ENCODE measurements at regions not wholly inside any gene's neighbourhood (a gene's known extent, or its start where the extent isn't known, plus 50 kb on each side); places are given as distances from the start of the nearest gene placed in this dataset.
"Not testable (repeated sequence)": the region's sequence is repeated elsewhere in the genome, so short reads cannot be mapped to it uniquely, and the experiment has no call there.

GRCh38 chr12:67716817-67717216 lies 68.3 kb downstream of the DYRK2 start:
- no peak overlapping the region for H3K4me3 ChIP-seq (ENCODE audit: low read depth in 1 of 2, low read length in 2 of 2)
- H3K4me1 ChIP-seq (ENCODE audit: control insufficient read depth in 1 of 2, insufficient read depth in 2 of 2, low read length in 2 of 2), result peaks cover 12 to 19% of the 10 kb centered on the region in 2 donors
- H3K36me3 ChIP-seq (ENCODE audit: control insufficient read depth in 1 of 2, insufficient read depth in 2 of 2, low read length in 2 of 2), result no peaks in the 10 kb centered on the region
- no peaks in the 10 kb centered on the region for H3K27me3 ChIP-seq (ENCODE audit: control insufficient read depth in 1 of 2, insufficient read depth in 2 of 2, low read length in 2 of 2)
- no peak overlapping the region for H3K9ac ChIP-seq (ENCODE audit: low read depth in 1 of 2, low read length in 2 of 2)
- no peak overlapping the region for H3K27ac ChIP-seq (ENCODE audit: low read depth, low read length)
- no peaks in the 10 kb centered on the region for H3K9me3 ChIP-seq (ENCODE audit: control insufficient read depth in 1 of 2, low read length in 2 of 2)

GRCh38 chr12:67719303-67719702 lies 70.8 kb downstream of the DYRK2 start:
- peaks cover 14 to 20% of the 10 kb centered on the region in 2 donors for H3K4me1 ChIP-seq (ENCODE audit: control insufficient read depth in 1 of 2, insufficient read depth in 2 of 2, low read length in 2 of 2)
- H3K9ac ChIP-seq (ENCODE audit: low read depth in 1 of 2, low read length in 2 of 2); H3K27ac ChIP-seq (ENCODE audit: low read depth, low read length); H3K36me3 ChIP-seq (ENCODE audit: control insufficient read depth in 1 of 2, insufficient read depth in 2 of 2, low read length in 2 of 2); H3K27me3 ChIP-seq (ENCODE audit: control insufficient read depth in 1 of 2, insufficient read depth in 2 of 2, low read length in 2 of 2); H3K4me3 ChIP-seq (ENCODE audit: low read depth in 1 of 2, low read length in 2 of 2); H3K9me3 ChIP-seq (ENCODE audit: control insufficient read depth in 1 of 2, low read length in 2 of 2): not testable (repeated sequence)

GRCh38 chr12:67720351-67720856 lies 71.9 kb downstream of the DYRK2 start:
- no peak overlapping the region for H3K9ac ChIP-seq (ENCODE audit: low read depth in 1 of 2, low read length in 2 of 2)
- peaks cover 14 to 20% of the 10 kb centered on the region in 2 donors for H3K4me1 ChIP-seq (ENCODE audit: control insufficient read depth in 1 of 2, insufficient read depth in 2 of 2, low read length in 2 of 2)
- no peaks in the 10 kb centered on the region for H3K9me3 ChIP-seq (ENCODE audit: control insufficient read depth in 1 of 2, low read length in 2 of 2)
- H3K27ac ChIP-seq (ENCODE audit: low read depth, low read length), result no peak overlapping the region
- H3K36me3 ChIP-seq (ENCODE audit: control insufficient read depth in 1 of 2, insufficient read depth in 2 of 2, low read length in 2 of 2), result no peaks in the 10 kb centered on the region
- H3K4me3 ChIP-seq (ENCODE audit: low read depth in 1 of 2, low read length in 2 of 2), result no peak overlapping the region
- H3K27me3 ChIP-seq (ENCODE audit: control insufficient read depth in 1 of 2, insufficient read depth in 2 of 2, low read length in 2 of 2), result no peaks in the 10 kb centered on the region

GRCh38 chr12:67721248-67721647 lies 72.7 kb downstream of the DYRK2 start:
- Histone ChIP-seq H3K4me1 (ENCODE audit: control insufficient read depth in 1 of 2, insufficient read depth in 2 of 2, low read length in 2 of 2) (peaks cover 14 to 20% of the 10 kb centered on the region in 2 donors), H3K9ac (ENCODE audit: low read depth in 1 of 2, low read length in 2 of 2) (peak overlapping the region in 1 of 2 donors; percentile 25), H3K36me3 (ENCODE audit: control insufficient read depth in 1 of 2, insufficient read depth in 2 of 2, low read length in 2 of 2) (no peaks in the 10 kb centered on the region), H3K27me3 (ENCODE audit: control insufficient read depth in 1 of 2, insufficient read depth in 2 of 2, low read length in 2 of 2) (no peaks in the 10 kb centered on the region), H3K27ac (ENCODE audit: low read depth, low read length) (no peak overlapping the region), H3K4me3 (ENCODE audit: low read depth in 1 of 2, low read length in 2 of 2) (no peak overlapping the region), H3K9me3 (ENCODE audit: control insufficient read depth in 1 of 2, low read length in 2 of 2) (no peaks in the 10 kb centered on the region)

- no peaks in the 10 kb centered on the region for H3K36me3 ChIP-seq (ENCODE audit: control insufficient read depth in 1 of 2, insufficient read depth in 2 of 2, low read length in 2 of 2)
- H3K27ac ChIP-seq (ENCODE audit: low read depth, low read length), result no peak overlapping the region
- H3K9ac ChIP-seq (ENCODE audit: low read depth in 1 of 2, low read length in 2 of 2), result no peak overlapping the region
- no peak overlapping the region for H3K4me3 ChIP-seq (ENCODE audit: low read depth in 1 of 2, low read length in 2 of 2)
- H3K9me3 ChIP-seq (ENCODE audit: control insufficient read depth in 1 of 2, low read length in 2 of 2), result no peaks in the 10 kb centered on the region
- H3K27me3 ChIP-seq (ENCODE audit: control insufficient read depth in 1 of 2, insufficient read depth in 2 of 2, low read length in 2 of 2), result no peaks in the 10 kb centered on the region
- H3K4me1 ChIP-seq (ENCODE audit: control insufficient read depth in 1 of 2, insufficient read depth in 2 of 2, low read length in 2 of 2), result peaks cover 14 to 20% of the 10 kb centered on the region in 2 donors
Measured at GRCh38 chr12:67722296-67722695, 73.8 kb downstream of the DYRK2 start.

- no peak overlapping the region for H3K9ac ChIP-seq (ENCODE audit: low read depth in 1 of 2, low read length in 2 of 2)
- peaks cover under 1 to 1% of the 10 kb centered on the region in 2 donors for H3K4me1 ChIP-seq (ENCODE audit: control insufficient read depth in 1 of 2, insufficient read depth in 2 of 2, low read length in 2 of 2)
- H3K36me3 ChIP-seq (ENCODE audit: control insufficient read depth in 1 of 2, insufficient read depth in 2 of 2, low read length in 2 of 2), result no peaks in the 10 kb centered on the region
- no peaks in the 10 kb centered on the region for H3K27me3 ChIP-seq (ENCODE audit: control insufficient read depth in 1 of 2, insufficient read depth in 2 of 2, low read length in 2 of 2)
- H3K4me3 ChIP-seq (ENCODE audit: low read depth in 1 of 2, low read length in 2 of 2), result no peak overlapping the region
- H3K9me3 ChIP-seq (ENCODE audit: control insufficient read depth in 1 of 2, low read length in 2 of 2), result no peaks in the 10 kb centered on the region
- H3K27ac ChIP-seq (ENCODE audit: low read depth, low read length), result no peak overlapping the region
Measured at GRCh38 chr12:67726868-67727267, 78.3 kb downstream of the DYRK2 start.

GRCh38 chr12:67727702-67728666 lies 79.4 kb downstream of the DYRK2 start:
- no peaks in the 10 kb centered on the region for H3K36me3 ChIP-seq (ENCODE audit: control insufficient read depth in 1 of 2, insufficient read depth in 2 of 2, low read length in 2 of 2)
- H3K9me3 ChIP-seq (ENCODE audit: control insufficient read depth in 1 of 2, low read length in 2 of 2), result no peaks in the 10 kb centered on the region
- H3K4me1 ChIP-seq (ENCODE audit: control insufficient read depth in 1 of 2, insufficient read depth in 2 of 2, low read length in 2 of 2), result no peaks in the 10 kb centered on the region
- H3K27ac ChIP-seq (ENCODE audit: low read depth, low read length), result no peak overlapping the region
- H3K27me3 ChIP-seq (ENCODE audit: control insufficient read depth in 1 of 2, insufficient read depth in 2 of 2, low read length in 2 of 2), result no peaks in the 10 kb centered on the region
- H3K4me3 ChIP-seq (ENCODE audit: low read depth in 1 of 2, low read length in 2 of 2), result no peak overlapping the region
- no peak overlapping the region for H3K9ac ChIP-seq (ENCODE audit: low read depth in 1 of 2, low read length in 2 of 2)

- Histone ChIP-seq H3K4me3 (ENCODE audit: low read depth in 1 of 2, low read length in 2 of 2) (no peak overlapping the region), H3K9ac (ENCODE audit: low read depth in 1 of 2, low read length in 2 of 2) (no peak overlapping the region), H3K36me3 (ENCODE audit: control insufficient read depth in 1 of 2, insufficient read depth in 2 of 2, low read length in 2 of 2) (no peaks in the 10 kb centered on the region), H3K27ac (ENCODE audit: low read depth, low read length) (no peak overlapping the region), H3K9me3 (ENCODE audit: control insufficient read depth in 1 of 2, low read length in 2 of 2) (no peaks in the 10 kb centered on the region), H3K4me1 (ENCODE audit: control insufficient read depth in 1 of 2, insufficient read depth in 2 of 2, low read length in 2 of 2) (no peaks in the 10 kb centered on the region), H3K27me3 (ENCODE audit: control insufficient read depth in 1 of 2, insufficient read depth in 2 of 2, low read length in 2 of 2) (no peaks in the 10 kb centered on the region)
Measured at GRCh38 chr12:67732857-67733256, 84.3 kb downstream of the DYRK2 start.

GRCh38 chr12:67735868-67736267 lies 87.3 kb downstream of the DYRK2 start:
- Histone ChIP-seq H3K9ac (ENCODE audit: low read depth in 1 of 2, low read length in 2 of 2) (no peak overlapping the region), H3K4me3 (ENCODE audit: low read depth in 1 of 2, low read length in 2 of 2) (no peak overlapping the region), H3K27me3 (ENCODE audit: control insufficient read depth in 1 of 2, insufficient read depth in 2 of 2, low read length in 2 of 2) (no peaks in the 10 kb centered on the region), H3K4me1 (ENCODE audit: control insufficient read depth in 1 of 2, insufficient read depth in 2 of 2, low read length in 2 of 2) (no peaks in the 10 kb centered on the region), H3K9me3 (ENCODE audit: control insufficient read depth in 1 of 2, low read length in 2 of 2) (no peaks in the 10 kb centered on the region), H3K36me3 (ENCODE audit: control insufficient read depth in 1 of 2, insufficient read depth in 2 of 2, low read length in 2 of 2) (no peaks in the 10 kb centered on the region), H3K27ac (ENCODE audit: low read depth, low read length) (no peak overlapping the region)

GRCh38 chr12:67740711-67741110 lies 92.2 kb downstream of the DYRK2 start:
- no peaks in the 10 kb centered on the region for H3K36me3 ChIP-seq (ENCODE audit: control insufficient read depth in 1 of 2, insufficient read depth in 2 of 2, low read length in 2 of 2)
- H3K9ac ChIP-seq (ENCODE audit: low read depth in 1 of 2, low read length in 2 of 2), result no peak overlapping the region
- H3K4me1 ChIP-seq (ENCODE audit: control insufficient read depth in 1 of 2, insufficient read depth in 2 of 2, low read length in 2 of 2), result no peaks in the 10 kb centered on the region

More at GRCh38 chr12:67740711-67741110, 92.2 kb downstream of the DYRK2 start:
- Histone ChIP-seq H3K4me3 (ENCODE audit: low read depth in 1 of 2, low read length in 2 of 2) (no peak overlapping the region), H3K27me3 (ENCODE audit: control insufficient read depth in 1 of 2, insufficient read depth in 2 of 2, low read length in 2 of 2) (no peaks in the 10 kb centered on the region), H3K27ac (ENCODE audit: low read depth, low read length) (no peak overlapping the region), H3K9me3 (ENCODE audit: control insufficient read depth in 1 of 2, low read length in 2 of 2) (no peaks in the 10 kb centered on the region)

All from duodenal mucosa (tissue), 2 donors.